Lower leg skin (tissue), 3 donors: ENCODE measurements at regions not wholly inside any gene's neighbourhood (a gene's known extent, or its start where the extent isn't known, plus 50 kb on each side); places are given as distances from the start of the nearest gene placed in this dataset.

Experiments
- CTCF ChIP-seq, 3 donors: fragments of 450-650 bp; IDR thresholded peaks; one replicate each; pipeline ENCODE4 v1.5.1; 2016; ENCODE audit warnings: antibody characterized with exemption in 3 of 3, mild to moderate bottlenecking in 3 of 3, moderate library complexity in 2 of 3
- POLR2A ChIP-seq, 2 donors: fragments of 450-650 bp; IDR thresholded peaks; one replicate each; pipeline ENCODE4 v1.6.1; 2016 to 2017; ENCODE audit warnings: antibody characterized with exemption in 2 of 2, mild to moderate bottlenecking in 1 of 2, moderate library complexity in 1 of 2

DNA sequence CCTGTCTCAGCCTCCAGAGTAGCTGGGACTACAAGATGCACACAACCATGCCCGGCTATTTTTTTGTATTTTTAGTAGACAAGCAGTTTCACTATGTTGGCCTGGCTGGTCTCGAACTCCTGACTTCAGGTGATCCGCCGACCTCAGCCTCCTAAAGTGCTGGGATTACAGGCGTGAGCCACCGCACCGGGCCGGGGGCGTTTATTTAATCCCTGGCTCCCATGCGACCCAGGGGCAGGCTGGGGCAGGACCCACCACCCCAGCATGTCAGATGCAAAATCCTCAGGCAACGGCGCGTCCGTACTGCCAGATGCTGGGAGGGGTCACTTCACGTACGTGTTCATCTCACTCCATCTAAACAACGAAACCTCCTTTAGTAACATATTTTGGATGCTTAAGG lies 518.7 kb upstream of the NOX3 start:
- TF ChIP-seq CTCF (IDR thresholded peaks at IDR 0.05) = no peak
- TF ChIP-seq POLR2A (IDR thresholded peaks at IDR 0.05) = no peak
